ENCODE measurements at regions not wholly inside any gene's neighbourhood (a gene's known extent, or its start where the extent isn't known, plus 50 kb on each side); places are given as distances from the start of the nearest gene placed in this dataset.

- DNase-seq (ENCODE audit: low read depth), result no peak
- TF ChIP-seq, protein P1, sequence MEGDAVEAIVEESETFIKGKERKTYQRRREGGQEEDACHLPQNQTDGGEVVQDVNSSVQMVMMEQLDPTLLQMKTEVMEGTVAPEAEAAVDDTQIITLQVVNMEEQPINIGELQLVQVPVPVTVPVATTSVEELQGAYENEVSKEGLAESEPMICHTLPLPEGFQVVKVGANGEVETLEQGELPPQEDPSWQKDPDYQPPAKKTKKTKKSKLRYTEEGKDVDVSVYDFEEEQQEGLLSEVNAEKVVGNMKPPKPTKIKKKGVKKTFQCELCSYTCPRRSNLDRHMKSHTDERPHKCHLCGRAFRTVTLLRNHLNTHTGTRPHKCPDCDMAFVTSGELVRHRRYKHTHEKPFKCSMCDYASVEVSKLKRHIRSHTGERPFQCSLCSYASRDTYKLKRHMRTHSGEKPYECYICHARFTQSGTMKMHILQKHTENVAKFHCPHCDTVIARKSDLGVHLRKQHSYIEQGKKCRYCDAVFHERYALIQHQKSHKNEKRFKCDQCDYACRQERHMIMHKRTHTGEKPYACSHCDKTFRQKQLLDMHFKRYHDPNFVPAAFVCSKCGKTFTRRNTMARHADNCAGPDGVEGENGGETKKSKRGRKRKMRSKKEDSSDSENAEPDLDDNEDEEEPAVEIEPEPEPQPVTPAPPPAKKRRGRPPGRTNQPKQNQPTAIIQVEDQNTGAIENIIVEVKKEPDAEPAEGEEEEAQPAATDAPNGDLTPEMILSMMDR (IDR thresholded peaks at IDR 0.05; ENCODE audit: insufficient read depth, low read length, poor library complexity, severe bottlenecking), result no peak
- H3K4me3 ChIP-seq (ENCODE audit: low read depth, low read length), result no peak overlapping the region
- no peaks in the 10 kb centered on the region for H3K36me3 ChIP-seq (ENCODE audit: control insufficient read depth, insufficient read depth, low read length)
- H3K27me3 ChIP-seq (ENCODE audit: control insufficient read depth, insufficient read depth, low read length), result no peaks in the 10 kb centered on the region
Measured at GRCh38 chr7:68998136-68998535, 600.1 kb upstream of the AUTS2 start.

DNA sequence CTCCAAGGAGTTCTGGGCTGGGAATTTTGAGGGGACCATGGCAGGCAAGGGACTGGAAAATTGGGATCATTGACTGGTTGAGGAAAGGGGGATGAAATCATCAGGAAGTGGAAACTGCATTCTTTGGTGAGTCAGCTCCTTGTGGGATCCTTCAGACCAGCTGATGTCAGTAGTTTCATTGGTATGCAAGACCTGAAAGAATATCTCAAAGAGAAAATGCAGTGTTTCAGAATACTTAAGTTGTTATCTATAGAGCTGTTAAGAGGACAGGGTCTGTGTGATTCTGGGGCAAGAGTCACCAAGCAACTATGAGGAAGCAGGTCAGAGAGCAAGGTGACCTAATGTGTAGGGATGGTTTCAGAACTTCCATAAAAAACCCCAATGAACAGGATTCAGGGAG is 595.9 kb upstream of the AUTS2 start:
- H3K4me3 ChIP-seq (ENCODE audit: low read depth, low read length), result no peak overlapping the region
- DNase-seq (ENCODE audit: low read depth), result peak; percentile 44
- no peaks in the 10 kb centered on the region for H3K36me3 ChIP-seq (ENCODE audit: control insufficient read depth, insufficient read depth, low read length)
- H3K27me3 ChIP-seq (ENCODE audit: control insufficient read depth, insufficient read depth, low read length), result no peaks in the 10 kb centered on the region
- TF ChIP-seq, protein P1 (IDR thresholded peaks at IDR 0.05; ENCODE audit: insufficient read depth, low read length, poor library complexity, severe bottlenecking), result no peak

DNA sequence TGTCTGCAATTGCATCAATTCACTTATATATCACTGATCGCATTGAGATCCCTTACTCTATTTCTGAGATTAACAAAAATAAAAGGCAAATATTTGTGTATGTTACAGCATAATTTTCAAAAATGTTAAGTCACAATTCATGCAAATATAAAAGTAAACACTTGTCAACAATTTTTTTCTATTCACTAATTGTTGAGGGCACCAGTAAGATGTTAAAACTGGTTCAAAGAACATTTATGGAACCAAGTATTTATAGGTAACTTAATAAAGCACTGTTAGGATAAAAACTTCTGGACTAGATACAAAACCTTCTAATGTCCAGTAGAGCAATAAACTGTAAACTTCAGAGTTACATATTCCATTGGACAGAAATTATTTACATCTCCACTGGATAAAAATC is 586.1 kb upstream of the AUTS2 start:
- H3K4me3 ChIP-seq (ENCODE audit: low read depth, low read length), result no peak overlapping the region
- TF ChIP-seq, protein P1 (IDR thresholded peaks at IDR 0.05; ENCODE audit: insufficient read depth, low read length, poor library complexity, severe bottlenecking), result no peak
- H3K36me3 ChIP-seq (ENCODE audit: control insufficient read depth, insufficient read depth, low read length), result no peaks in the 10 kb centered on the region
- no peaks in the 10 kb centered on the region for H3K27me3 ChIP-seq (ENCODE audit: control insufficient read depth, insufficient read depth, low read length)
- DNase-seq (ENCODE audit: low read depth), result no peak

DNA sequence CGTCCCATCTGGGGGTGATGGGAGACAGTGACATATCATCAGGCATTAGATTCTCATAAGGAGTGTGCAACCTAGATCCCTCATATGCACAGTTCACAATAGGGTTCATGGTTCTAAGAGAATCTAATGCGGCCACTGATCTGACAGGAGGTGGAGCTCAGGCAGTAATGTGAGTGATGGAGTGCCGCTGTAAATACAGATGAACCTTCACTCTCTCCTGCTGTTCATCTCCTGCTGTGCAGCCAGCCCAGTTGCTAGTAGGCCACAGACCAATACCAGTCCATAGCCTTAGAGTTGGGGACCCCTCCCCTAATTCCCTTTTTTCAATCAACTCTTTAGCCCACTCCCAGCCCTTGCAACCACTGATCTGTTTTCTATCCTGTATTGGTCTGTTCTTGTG is 581.1 kb upstream of the AUTS2 start:
- Histone ChIP-seq H3K4me3 (ENCODE audit: low read depth, low read length) (no peak overlapping the region), H3K36me3 (ENCODE audit: control insufficient read depth, insufficient read depth, low read length) (no peaks in the 10 kb centered on the region), H3K27me3 (ENCODE audit: control insufficient read depth, insufficient read depth, low read length) (no peaks in the 10 kb centered on the region)
- no peak for DNase-seq (ENCODE audit: low read depth)
- TF ChIP-seq, protein P1 (IDR thresholded peaks at IDR 0.05; ENCODE audit: insufficient read depth, low read length, poor library complexity, severe bottlenecking), result no peak

DNA sequence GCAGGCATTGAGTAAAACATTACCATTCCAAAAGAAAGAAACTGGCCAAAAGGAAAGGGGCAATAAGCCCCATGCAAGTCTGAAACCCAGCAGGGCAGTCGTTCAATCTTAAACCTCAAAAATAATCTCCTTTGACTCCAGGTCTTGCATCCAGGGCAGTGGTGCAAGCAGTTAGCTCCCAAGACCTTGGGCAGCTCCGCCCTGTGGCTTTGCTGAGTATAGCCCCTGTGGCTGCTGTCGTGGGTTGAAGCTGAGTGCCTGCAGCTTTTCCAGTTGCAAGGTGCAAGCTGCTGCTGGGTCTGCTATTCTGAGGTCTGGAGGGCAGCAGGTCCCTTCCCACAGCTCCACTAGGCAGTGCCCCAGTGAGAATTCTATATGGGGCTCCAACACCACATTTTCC is 580.1 kb upstream of the AUTS2 start:
- Histone ChIP-seq H3K27me3 (ENCODE audit: control insufficient read depth, insufficient read depth, low read length) (no peaks in the 10 kb centered on the region), H3K4me3 (ENCODE audit: low read depth, low read length) (no peak overlapping the region), H3K36me3 (ENCODE audit: control insufficient read depth, insufficient read depth, low read length) (no peaks in the 10 kb centered on the region)
- no peak for DNase-seq (ENCODE audit: low read depth)
- TF ChIP-seq, protein P1 (IDR thresholded peaks at IDR 0.05; ENCODE audit: insufficient read depth, low read length, poor library complexity, severe bottlenecking), result no peak

DNA sequence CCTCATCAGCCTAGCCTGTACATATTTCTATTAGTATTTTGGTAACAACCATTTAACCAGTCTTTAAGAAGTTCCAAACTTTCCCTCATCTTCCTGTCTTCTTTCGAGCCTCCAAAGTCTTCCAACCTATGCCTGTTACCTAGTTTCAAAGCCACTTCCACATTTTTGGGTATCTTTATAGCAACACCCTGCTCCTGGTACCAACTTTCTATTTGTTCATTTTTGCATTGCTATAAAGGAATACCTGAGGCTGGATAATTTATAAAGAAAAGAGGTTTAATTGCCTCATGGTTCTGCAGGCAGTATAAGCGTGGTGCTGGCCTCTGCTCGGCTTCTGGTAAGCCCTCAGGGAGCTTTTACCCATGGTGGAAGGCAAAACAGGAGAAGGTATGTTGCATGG is 578.8 kb upstream of the AUTS2 start:
- no peaks in the 10 kb centered on the region for H3K36me3 ChIP-seq (ENCODE audit: control insufficient read depth, insufficient read depth, low read length)
- no peak overlapping the region for H3K4me3 ChIP-seq (ENCODE audit: low read depth, low read length)
- no peaks in the 10 kb centered on the region for H3K27me3 ChIP-seq (ENCODE audit: control insufficient read depth, insufficient read depth, low read length)
- TF ChIP-seq, protein P1 (IDR thresholded peaks at IDR 0.05; ENCODE audit: insufficient read depth, low read length, poor library complexity, severe bottlenecking), result no peak
- DNase-seq (ENCODE audit: low read depth), result no peak
